Activated naive CD4-positive, alpha-beta T cell treated with anti-CD3 and anti-CD28 coated beads for 36 hours (primary cell): ENCODE measurements at regions not wholly inside any gene's neighbourhood (a gene's known extent, or its start where the extent isn't known, plus 50 kb on each side); places are given as distances from the start of the nearest gene placed in this dataset.
A peak's percentile ranks its signal among the peaks of the same experiment; 100 is the strongest.

Source experiments
- CTCF ChIA-PET: fragments of 350-600 bp; sonication (Branson Sonifier 250); formaldehyde crosslinking; loops from one replicate; lab custom pipeline; 2021; ENCODE audit warnings: antibody characterized with exemption; lab: Charles Lee
- DNase-seq: peaks from one replicate; pipeline ENCODE4 v3.0.0-alpha.2; 2020
- H3K27ac Mint-ChIP-seq: one replicate; pipeline ENCODE4 v1.8.0; 2021; ENCODE audit warnings: mild to moderate bottlenecking, mixed read lengths
- H3K27me3 Mint-ChIP-seq: one replicate; pipeline ENCODE4 v1.8.0; 2021; ENCODE audit warnings: low read depth, mixed read lengths
- H3K36me3 Mint-ChIP-seq: one replicate; pipeline ENCODE4 v1.8.0; 2021; ENCODE audit warnings: low read depth, mixed read lengths
- H3K4me1 Mint-ChIP-seq: one replicate; pipeline ENCODE4 v1.8.0; 2021; ENCODE audit warnings: low read depth, mixed read lengths
- H3K4me3 Mint-ChIP-seq: one replicate; pipeline ENCODE4 v1.8.0; 2021; ENCODE audit warnings: mild to moderate bottlenecking, moderate library complexity, mixed read lengths
- H3K9me3 Mint-ChIP-seq: one replicate; pipeline ENCODE4 v1.8.0; 2021; ENCODE audit warnings: mixed read lengths
- intact Hi-C: fragments of 100-400 bp; cut with micrococcal nuclease; formaldehyde crosslinking; loops from one replicate; pipeline ENCODE4 v1.15.1; 2023

- H3K4me3 Mint-ChIP-seq = no peak overlapping the region
- H3K27me3 Mint-ChIP-seq = no peaks in the 10 kb centered on the region
- no peaks in the 10 kb centered on the region for H3K4me1 Mint-ChIP-seq
- no peak for DNase-seq
- H3K9me3 Mint-ChIP-seq = no peaks in the 10 kb centered on the region
- no peaks in the 10 kb centered on the region for H3K36me3 Mint-ChIP-seq
- H3K27ac Mint-ChIP-seq = no peak overlapping the region
- intact Hi-C loops = no loop called here
- CTCF ChIA-PET = no interaction called here
These were observed 1279.1 kb upstream of the WWC1 start for GRCh38 chr5:167012123-167013034.

GRCh38 chr5:167014401-167015056, 1276.9 kb upstream of the WWC1 start:
- no peaks in the 10 kb centered on the region for H3K27me3 Mint-ChIP-seq
- DNase-seq = no peak
- CTCF ChIA-PET = no interaction called here
- intact Hi-C loops = no loop called here
- H3K4me1 Mint-ChIP-seq = no peaks in the 10 kb centered on the region
- peaks cover 4% of the 10 kb centered on the region for H3K9me3 Mint-ChIP-seq
- H3K27ac Mint-ChIP-seq = no peak overlapping the region
- H3K4me3 Mint-ChIP-seq = no peak overlapping the region
- no peaks in the 10 kb centered on the region for H3K36me3 Mint-ChIP-seq

- no peaks in the 10 kb centered on the region for H3K27me3 Mint-ChIP-seq
- CTCF ChIA-PET = no interaction called here
- H3K36me3 Mint-ChIP-seq = no peaks in the 10 kb centered on the region
- intact Hi-C loops = no loop called here
- H3K4me1 Mint-ChIP-seq = no peaks in the 10 kb centered on the region
- H3K9me3 Mint-ChIP-seq = peaks cover 4% of the 10 kb centered on the region
- H3K4me3 Mint-ChIP-seq = no peak overlapping the region
- H3K27ac Mint-ChIP-seq = no peak overlapping the region
- DNase-seq = no peak
These were observed 1271.0 kb upstream of the WWC1 start for GRCh38 chr5:167020418-167020817.

GRCh38 chr5:167029488-167029887, 1262.0 kb upstream of the WWC1 start:
- Mint-ChIP-seq H3K4me3 (no peak overlapping the region), H3K9me3 (peaks cover 2% of the 10 kb centered on the region), H3K4me1 (no peaks in the 10 kb centered on the region), H3K27me3 (no peaks in the 10 kb centered on the region), H3K27ac (no peak overlapping the region), H3K36me3 (no peaks in the 10 kb centered on the region)
- intact Hi-C loops = no loop called here
- DNase-seq = no peak
- CTCF ChIA-PET = no interaction called here

GRCh38 chr5:167030500-167031120, 1260.8 kb upstream of the WWC1 start:
- Mint-ChIP-seq H3K9me3 (peaks cover 2% of the 10 kb centered on the region), H3K27me3 (no peaks in the 10 kb centered on the region), H3K27ac (no peak overlapping the region), H3K4me3 (no peak overlapping the region), H3K36me3 (no peaks in the 10 kb centered on the region), H3K4me1 (no peaks in the 10 kb centered on the region)
- DNase-seq = no peak
- CTCF ChIA-PET = no interaction called here
- intact Hi-C loops = no loop called here

GRCh38 chr5:167036585-167036984, 1254.9 kb upstream of the WWC1 start:
- Mint-ChIP-seq H3K27ac (no peak overlapping the region), H3K27me3 (no peaks in the 10 kb centered on the region), H3K4me3 (no peak overlapping the region), H3K36me3 (no peaks in the 10 kb centered on the region), H3K9me3 (peaks cover 5% of the 10 kb centered on the region), H3K4me1 (no peaks in the 10 kb centered on the region)
- CTCF ChIA-PET = no interaction called here
- intact Hi-C loops = no loop called here
- DNase-seq = no peak

- Mint-ChIP-seq H3K27me3 (no peaks in the 10 kb centered on the region), H3K27ac (no peak overlapping the region), H3K4me1 (no peaks in the 10 kb centered on the region), H3K9me3 (peaks cover 5% of the 10 kb centered on the region), H3K36me3 (no peaks in the 10 kb centered on the region), H3K4me3 (no peak overlapping the region)
- DNase-seq = peak; percentile 42
- intact Hi-C loops = loop anchor here (1.0 kb wide), 1 partner anchor 1419 kb away; no protein-coding TSS in a partner anchor
- CTCF ChIA-PET = no interaction called here
These were observed 1242.3 kb upstream of the WWC1 start for GRCh38 chr5:167049043-167049663.

GRCh38 chr5:167049771-167050567, 1241.5 kb upstream of the WWC1 start:
- Mint-ChIP-seq H3K4me3 (no peak overlapping the region), H3K9me3 (peaks cover 7% of the 10 kb centered on the region), H3K27ac (no peak overlapping the region), H3K27me3 (no peaks in the 10 kb centered on the region), H3K36me3 (no peaks in the 10 kb centered on the region), H3K4me1 (no peaks in the 10 kb centered on the region)
- DNase-seq = no peak
- intact Hi-C loops = loop anchor here (1.0 kb wide), 1 partner anchor 1420 kb away; no protein-coding TSS in a partner anchor
- CTCF ChIA-PET = interaction anchor here (0.5 kb wide), 1 partner anchor 523 kb away, joined by 3 read pairs; no protein-coding TSS in a partner anchor

GRCh38 chr5:167050568-167051401, 1240.7 kb upstream of the WWC1 start:
- H3K27ac Mint-ChIP-seq = no peak overlapping the region
- H3K4me3 Mint-ChIP-seq = no peak overlapping the region
- H3K27me3 Mint-ChIP-seq = no peaks in the 10 kb centered on the region
- no peak for DNase-seq
- CTCF ChIA-PET = no interaction called here
- H3K9me3 Mint-ChIP-seq = peaks cover 8% of the 10 kb centered on the region
- no peaks in the 10 kb centered on the region for H3K4me1 Mint-ChIP-seq
- intact Hi-C loops = no loop called here
- no peaks in the 10 kb centered on the region for H3K36me3 Mint-ChIP-seq

GRCh38 chr5:167051402-167051768, 1240.1 kb upstream of the WWC1 start:
- Mint-ChIP-seq H3K4me1 (no peaks in the 10 kb centered on the region), H3K27ac (no peak overlapping the region), H3K27me3 (no peaks in the 10 kb centered on the region), H3K4me3 (no peak overlapping the region), H3K9me3 (peaks cover 8% of the 10 kb centered on the region), H3K36me3 (no peaks in the 10 kb centered on the region)
- CTCF ChIA-PET = no interaction called here
- DNase-seq = no peak
- intact Hi-C loops = no loop called here

- no peaks in the 10 kb centered on the region for H3K4me1 Mint-ChIP-seq
- DNase-seq = no peak
- peaks cover 8% of the 10 kb centered on the region for H3K9me3 Mint-ChIP-seq
- H3K4me3 Mint-ChIP-seq = no peak overlapping the region
- H3K27me3 Mint-ChIP-seq = no peaks in the 10 kb centered on the region
- CTCF ChIA-PET = no interaction called here
- H3K27ac Mint-ChIP-seq = no peak overlapping the region
- no peaks in the 10 kb centered on the region for H3K36me3 Mint-ChIP-seq
- intact Hi-C loops = no loop called here
These were observed 1238.7 kb upstream of the WWC1 start for GRCh38 chr5:167052791-167053190.
